H1 (cell line): ENCODE measurements at regions not wholly inside any gene's neighbourhood (a gene's known extent, or its start where the extent isn't known, plus 50 kb on each side); places are given as distances from the start of the nearest gene placed in this dataset.

ENCODE experiments used
- CHD1 ChIP-seq: IDR thresholded peaks from 2 replicates; pipeline ENCODE4 v1.6.1; 2012; ENCODE audit warnings: low read depth, low read length, improper control_type of control experiment
- CTCF ChIP-seq, 3 experiments: IDR thresholded peaks; 1 replicate in 2 of 3; 2 replicates in 1 of 3; pipeline versions ENCODE4 v1.5.1 to v1.6.1; 2011; ENCODE audit warnings: low read length in 3 of 3, mild to moderate bottlenecking in 3 of 3, inconsistent platforms in 2 of 3, low read depth in 1 of 3, moderate library complexity in 1 of 3; ENCODE audit not compliant: insufficient read depth in 1 of 3; ENCODE audit errors: control extremely low read depth in 1 of 3
- EP300 ChIP-seq, 2 experiments: IDR thresholded peaks; 1 replicate in 1 of 2; 2 replicates in 1 of 2; pipeline ENCODE4 v1.6.1; 2011 to 2012; ENCODE audit warnings: low read depth in 2 of 2, low read length in 2 of 2, mild to moderate bottlenecking in 2 of 2, borderline replicate concordance in 1 of 2, inconsistent platforms in 1 of 2, moderate library complexity in 1 of 2
- MAFK ChIP-seq: IDR thresholded peaks from 2 replicates; pipeline ENCODE4 v1.6.1; 2012; ENCODE audit warnings: low read depth, mild to moderate bottlenecking, improper control_type of control experiment, low read length
- TEAD4 ChIP-seq: IDR thresholded peaks from 2 replicates; pipeline ENCODE4 v1.6.1; 2012; ENCODE audit warnings: low read depth, low read length, inconsistent platforms, mixed read lengths

GRCh38 chr13:81773263-81773662 is 1432.3 kb upstream of the SPRY2 start:
- TF ChIP-seq EP300 (IDR thresholded peaks at IDR 0.05; ENCODE audit: borderline replicate concordance in 1 of 2, low read depth in 2 of 2, low read length in 2 of 2) (no peak), MAFK (no peak), CTCF (IDR thresholded peaks at IDR 0.05; ENCODE audit: control extremely low read depth in 1 of 3, insufficient read depth in 1 of 3, low read depth in 1 of 3, low read length in 3 of 3) (no peak), CHD1 (no peak), TEAD4 (no peak)
